GM12891 (cell line): ENCODE measurements at regions not wholly inside any gene's neighbourhood (a gene's known extent, or its start where the extent isn't known, plus 50 kb on each side); places are given as distances from the start of the nearest gene placed in this dataset.

Experiments used
- POLR2A ChIP-seq: IDR thresholded peaks from 2 replicates; pipeline ENCODE4 v1.6.1; 2011; ENCODE audit warnings: low read depth, low read length, control low read depth
- POLR2AphosphoS5 ChIP-seq: IDR thresholded peaks from 2 replicates; pipeline ENCODE4 v1.6.1; 2011; ENCODE audit warnings: low read depth, low read length, control low read depth
- POU2F2 ChIP-seq: IDR thresholded peaks from 2 replicates; pipeline ENCODE4 v1.6.1; 2011; ENCODE audit warnings: low read depth, mild to moderate bottlenecking, control low read depth, low read length, moderate library complexity
- SPI1 ChIP-seq: IDR thresholded peaks from 2 replicates; pipeline ENCODE4 v1.6.1; 2011; ENCODE audit warnings: low read depth, low read length, control low read depth
- TAF1 ChIP-seq: IDR thresholded peaks from 2 replicates; pipeline ENCODE4 v1.6.1; 2011; ENCODE audit warnings: low read depth, low read length, control low read depth

DNA sequence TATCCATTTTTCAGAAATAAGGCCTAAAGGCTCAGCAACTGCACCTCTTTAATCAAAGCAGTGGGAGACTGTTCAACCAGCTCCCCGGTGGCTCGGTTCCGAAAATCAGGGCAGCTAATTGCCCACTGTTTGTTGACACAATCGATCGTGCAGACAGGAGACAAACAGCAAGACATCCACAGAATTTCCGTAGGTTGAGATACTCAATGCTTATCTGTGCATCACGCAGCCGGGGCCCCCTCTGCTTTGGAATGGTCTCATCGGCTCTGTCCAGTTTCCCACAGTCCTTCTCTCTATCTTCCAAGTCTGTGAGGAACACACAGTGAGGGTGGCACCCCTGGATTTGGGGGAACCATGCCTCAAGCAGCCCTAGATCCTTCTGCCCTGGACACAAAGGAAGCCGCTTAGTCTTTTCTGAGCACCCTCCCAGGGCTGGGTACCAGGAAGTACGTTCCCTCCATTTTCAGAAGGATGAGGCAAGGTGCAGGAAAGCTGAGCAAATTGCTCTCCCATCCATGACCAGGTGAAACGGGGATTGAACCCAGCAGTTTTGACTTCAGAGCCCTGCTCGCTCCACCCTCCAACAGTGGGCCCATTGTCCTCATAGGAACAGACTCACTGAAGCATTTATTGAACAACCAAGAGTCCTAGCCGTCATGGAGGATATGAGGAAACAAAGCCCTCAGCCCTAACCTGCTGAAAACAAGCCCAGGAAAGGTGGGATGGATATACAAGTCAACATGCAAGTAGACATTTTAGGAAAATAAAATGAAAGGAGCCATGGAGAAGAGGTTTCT is 70.7 kb downstream of the C16orf95 start:
- TF ChIP-seq POLR2AphosphoS5 = no peak
- no peak for TF ChIP-seq TAF1
- no peak for TF ChIP-seq POLR2A
- TF ChIP-seq SPI1 = no peak
- TF ChIP-seq POU2F2 = no peak
